Activated naive CD8-positive, alpha-beta T cell (primary cell): ENCODE measurements at regions not wholly inside any gene's neighbourhood (a gene's known extent, or its start where the extent isn't known, plus 50 kb on each side); places are given as distances from the start of the nearest gene placed in this dataset.

Experiments used
- H3K27ac Mint-ChIP-seq: one replicate; pipeline ENCODE4 v1.8.0; 2021; ENCODE audit warnings: mixed read lengths
- H3K27me3 Mint-ChIP-seq: one replicate; pipeline ENCODE4 v1.8.0; 2021; ENCODE audit warnings: mixed read lengths
- H3K36me3 Mint-ChIP-seq: one replicate; pipeline ENCODE4 v1.8.0; 2021; ENCODE audit warnings: mixed read lengths
- H3K4me1 Mint-ChIP-seq: one replicate; pipeline ENCODE4 v1.8.0; 2021; ENCODE audit warnings: low read depth, mixed read lengths
- H3K4me3 Mint-ChIP-seq: one replicate; pipeline ENCODE4 v1.8.0; 2021; ENCODE audit warnings: mild to moderate bottlenecking, mixed read lengths
- H3K9me3 Mint-ChIP-seq: one replicate; pipeline ENCODE4 v1.8.0; 2021; ENCODE audit warnings: low read depth, mixed read lengths

DNA sequence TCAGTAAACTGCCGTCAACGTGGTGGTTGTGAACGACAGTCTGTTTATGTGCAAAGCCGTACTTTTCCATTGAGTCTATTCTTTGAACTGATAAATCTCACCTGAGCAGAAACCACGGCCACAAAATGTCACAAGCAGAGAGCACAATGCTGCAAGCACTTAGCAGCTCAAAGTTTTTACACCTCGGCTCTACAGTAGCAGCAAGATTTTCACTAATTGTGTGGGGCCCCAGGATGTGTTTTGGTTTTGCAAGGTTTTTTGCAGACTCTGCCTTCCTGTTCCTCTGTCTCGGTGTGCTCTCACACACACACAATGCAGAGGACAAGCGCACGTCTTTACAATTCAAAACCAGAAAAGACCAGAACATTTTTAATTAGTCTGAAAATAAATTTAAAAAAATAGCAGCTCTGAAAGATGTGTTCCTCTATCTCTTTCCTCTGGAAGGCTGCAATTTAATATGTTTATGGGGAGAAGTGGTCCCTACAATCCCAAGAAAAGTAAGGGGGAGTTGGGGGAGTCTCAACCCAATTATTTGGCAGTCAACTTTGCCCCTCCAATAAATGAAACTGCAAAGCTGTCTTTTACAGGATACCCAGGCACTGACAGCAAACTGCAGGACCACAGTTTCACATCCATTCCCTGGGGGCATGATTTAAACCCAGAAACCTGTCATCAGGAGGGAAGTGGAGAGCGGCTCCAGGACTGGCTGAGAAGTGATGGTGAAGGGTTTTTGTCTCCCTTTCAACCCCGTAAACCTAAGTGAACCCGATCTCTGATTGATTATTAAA lies 73.8 kb upstream of the SFMBT2 start:
- Mint-ChIP-seq H3K9me3 (peaks cover 5% of the 10 kb centered on the region), H3K4me1 (peaks cover 86% of the 10 kb centered on the region), H3K27ac (peak overlapping the region; percentile 80), H3K27me3 (no peaks in the 10 kb centered on the region), H3K4me3 (peak overlapping the region; percentile 79), H3K36me3 (peaks cover 3% of the 10 kb centered on the region)

DNA sequence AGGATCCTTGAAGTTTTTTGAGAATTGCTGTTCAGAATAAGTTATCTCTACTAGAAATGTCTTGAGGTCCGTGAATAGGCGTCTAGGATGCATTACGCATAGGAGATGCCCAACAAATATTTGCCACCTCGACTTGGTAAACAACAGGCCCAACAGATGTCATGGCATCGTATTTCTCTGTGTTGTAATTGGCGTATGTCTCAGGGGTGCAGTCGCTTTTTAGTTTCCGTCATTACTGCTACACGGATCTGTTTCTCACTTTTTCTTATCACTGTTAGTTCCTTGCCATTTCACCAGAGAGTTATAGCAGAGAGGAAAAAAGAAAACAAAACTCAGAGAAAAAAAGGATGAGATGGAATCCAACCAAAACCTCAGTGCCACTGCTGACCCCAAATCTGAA lies 73.0 kb upstream of the SFMBT2 start:
- Mint-ChIP-seq H3K4me1 (peaks cover 86% of the 10 kb centered on the region), H3K27me3 (no peaks in the 10 kb centered on the region), H3K9me3 (peaks cover 5% of the 10 kb centered on the region), H3K36me3 (peaks cover 3% of the 10 kb centered on the region), H3K4me3 (peak overlapping the region; percentile 52), H3K27ac (peak overlapping the region; percentile 85)

DNA sequence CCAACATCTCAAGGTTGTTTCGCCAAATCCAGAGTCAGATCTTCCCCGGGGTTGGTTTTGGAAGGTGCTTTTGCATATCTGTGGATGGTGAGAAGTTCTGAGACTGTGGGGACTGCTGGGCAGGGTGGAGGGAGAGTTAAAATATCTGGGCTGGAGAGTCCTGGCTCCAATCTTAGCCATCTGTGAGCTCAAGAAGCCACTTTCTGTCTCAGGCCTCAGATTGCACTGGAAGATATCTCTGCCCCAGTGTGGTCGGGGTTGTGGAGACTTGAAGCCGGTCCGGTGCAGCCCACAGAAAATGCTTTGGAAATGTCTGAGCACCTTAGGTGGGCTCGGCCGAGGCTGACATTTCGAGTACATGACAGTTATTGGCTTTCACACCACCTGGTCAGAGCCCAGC lies 72.2 kb upstream of the SFMBT2 start:
- Mint-ChIP-seq H3K4me1 (peaks cover 83% of the 10 kb centered on the region), H3K27ac (peak overlapping the region; percentile 75), H3K9me3 (peaks cover 5% of the 10 kb centered on the region), H3K27me3 (no peaks in the 10 kb centered on the region), H3K36me3 (peaks cover 3% of the 10 kb centered on the region), H3K4me3 (peak overlapping the region; percentile 5)

DNA sequence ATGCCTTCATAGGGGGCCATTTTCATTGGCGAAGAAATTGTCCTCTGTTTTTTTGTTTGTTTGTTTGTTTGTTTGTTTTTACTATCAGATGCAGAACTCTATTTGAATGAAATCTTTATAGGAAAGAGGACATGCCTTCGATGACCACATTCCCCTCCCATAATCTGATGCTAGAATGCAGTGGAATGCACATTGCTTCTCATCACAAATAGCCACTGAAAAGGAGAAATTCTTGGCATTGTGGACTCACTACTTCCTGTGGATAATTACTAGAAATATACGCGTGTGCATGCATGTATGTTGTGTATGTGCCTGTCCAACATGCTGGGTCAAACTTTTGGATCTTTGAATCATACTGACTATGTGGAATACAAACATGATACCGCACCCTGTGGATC lies 70.5 kb upstream of the SFMBT2 start:
- Mint-ChIP-seq H3K9me3 (peaks cover 5% of the 10 kb centered on the region), H3K4me3 (peak overlapping the region; percentile 11)

DNA sequence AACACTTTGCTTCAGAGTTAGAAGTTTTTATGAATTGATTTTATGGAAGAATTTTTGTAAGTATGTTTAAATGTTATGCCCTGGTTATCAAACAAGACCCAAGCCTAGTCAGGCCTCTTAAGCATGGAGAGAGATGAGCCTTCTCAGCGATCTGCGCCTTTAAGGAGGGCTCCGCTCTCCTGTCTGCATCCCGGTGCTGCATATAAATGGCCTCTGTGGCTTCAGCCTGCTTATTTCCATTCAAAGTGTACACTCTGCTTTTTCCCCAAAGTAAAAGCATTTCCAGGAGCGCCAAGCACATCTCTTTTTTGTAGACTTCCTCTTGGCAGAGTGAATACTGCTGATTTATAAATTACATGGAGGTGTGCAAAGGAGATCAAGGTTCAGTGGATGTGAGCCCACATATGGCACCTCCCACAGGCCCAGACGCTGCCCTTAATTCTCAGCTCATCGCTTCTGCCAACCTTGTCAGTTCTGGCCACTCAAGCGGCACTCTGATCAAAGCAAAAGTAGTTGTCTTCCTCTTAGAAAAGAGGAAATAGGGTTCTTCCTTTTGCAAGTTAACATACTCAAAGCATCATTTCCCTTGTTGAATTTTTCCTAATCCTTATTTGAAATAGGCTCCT lies 70.0 kb upstream of the SFMBT2 start:
- Mint-ChIP-seq H3K9me3 (peaks cover 2% of the 10 kb centered on the region), H3K4me3 (peak overlapping the region; percentile 11), H3K36me3 (peaks cover 3% of the 10 kb centered on the region), H3K27ac (peak overlapping the region; percentile 50), H3K27me3 (no peaks in the 10 kb centered on the region), H3K4me1 (peaks cover 81% of the 10 kb centered on the region)

More for the DNA sequence above, 70.5 kb upstream of the SFMBT2 start:
- Mint-ChIP-seq H3K27me3 (no peaks in the 10 kb centered on the region), H3K36me3 (peaks cover 3% of the 10 kb centered on the region), H3K4me1 (peaks cover 85% of the 10 kb centered on the region), H3K27ac (peak overlapping the region; percentile 62)

DNA sequence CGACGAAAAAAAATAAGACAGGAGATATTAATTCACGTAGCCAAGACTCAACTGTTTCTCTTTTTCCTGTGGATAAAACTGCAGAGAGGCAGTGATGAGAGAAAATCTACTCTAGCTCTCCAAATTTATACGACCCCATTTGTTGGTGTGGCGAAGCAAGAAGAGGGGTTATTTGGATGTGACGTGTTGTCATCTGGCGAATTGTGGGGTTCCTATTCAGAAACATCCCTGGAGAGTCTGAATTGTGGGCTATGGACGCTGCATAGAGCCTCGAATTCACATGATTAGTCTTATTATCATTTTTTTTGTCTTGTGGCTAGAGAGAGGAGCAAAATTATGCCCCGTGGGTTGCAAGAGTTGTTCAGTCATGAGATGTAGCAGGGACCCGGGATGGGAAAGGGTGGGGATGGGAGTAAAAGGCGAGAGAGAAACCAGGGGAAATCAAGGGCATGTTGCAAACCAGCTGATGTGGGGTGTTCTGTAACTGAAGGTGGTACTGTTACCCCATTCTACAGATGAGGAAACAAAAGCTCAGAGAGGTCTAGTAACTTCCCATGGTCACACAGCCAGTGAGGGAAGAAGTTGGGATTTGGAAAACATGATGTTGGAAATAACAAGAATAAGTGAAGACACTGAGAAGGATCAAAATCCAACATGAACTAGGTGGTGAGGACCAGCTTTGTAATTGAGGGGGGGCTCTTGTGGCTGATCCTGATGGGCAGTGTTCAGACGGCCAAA lies 69.2 kb upstream of the SFMBT2 start:
- peak overlapping the region; percentile 0 for H3K4me3 Mint-ChIP-seq
- H3K36me3 Mint-ChIP-seq = no peaks in the 10 kb centered on the region
- no peaks in the 10 kb centered on the region for H3K27me3 Mint-ChIP-seq
- no peaks in the 10 kb centered on the region for H3K9me3 Mint-ChIP-seq
- H3K27ac Mint-ChIP-seq = peak overlapping the region; percentile 50
- peaks cover 73% of the 10 kb centered on the region for H3K4me1 Mint-ChIP-seq

DNA sequence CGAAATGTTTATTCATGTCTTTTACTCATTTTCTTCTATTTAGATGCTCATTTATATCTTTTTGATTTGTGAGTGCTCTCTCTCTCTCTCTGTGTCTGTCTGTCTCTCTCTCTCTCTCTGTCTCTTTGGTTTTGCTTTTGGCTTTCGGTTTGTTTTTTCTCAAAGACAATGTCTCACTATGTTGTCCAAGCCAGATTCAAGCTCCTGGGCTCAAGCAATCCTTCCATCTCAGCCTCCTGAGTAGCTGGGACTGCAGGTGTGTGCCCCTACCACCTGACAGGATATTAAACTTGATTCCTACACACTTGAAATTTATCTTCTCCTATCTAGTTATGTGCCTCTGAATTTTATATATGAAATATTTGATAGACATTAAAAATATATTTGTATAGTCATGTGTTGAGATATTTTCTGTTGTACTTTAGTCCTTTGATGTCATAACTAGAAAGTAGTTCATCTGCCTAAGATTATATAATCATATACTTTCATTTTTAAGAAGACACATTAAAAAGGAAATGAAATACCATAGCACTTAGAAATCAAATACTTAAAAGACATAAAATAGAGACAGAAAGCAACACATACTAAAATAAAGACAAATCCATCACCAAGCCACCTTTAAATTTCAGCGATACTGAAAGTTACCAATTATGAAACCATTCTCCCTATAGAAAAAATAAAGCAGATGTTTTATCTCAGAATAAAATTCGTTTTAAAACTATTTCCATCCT lies 68.1 kb upstream of the SFMBT2 start:
- H3K27ac Mint-ChIP-seq = peak overlapping the region; percentile 76
- no peaks in the 10 kb centered on the region for H3K9me3 Mint-ChIP-seq
- no peaks in the 10 kb centered on the region for H3K36me3 Mint-ChIP-seq
- H3K4me3 Mint-ChIP-seq = peak overlapping the region; percentile 54
- peaks cover 64% of the 10 kb centered on the region for H3K4me1 Mint-ChIP-seq
- H3K27me3 Mint-ChIP-seq = no peaks in the 10 kb centered on the region

DNA sequence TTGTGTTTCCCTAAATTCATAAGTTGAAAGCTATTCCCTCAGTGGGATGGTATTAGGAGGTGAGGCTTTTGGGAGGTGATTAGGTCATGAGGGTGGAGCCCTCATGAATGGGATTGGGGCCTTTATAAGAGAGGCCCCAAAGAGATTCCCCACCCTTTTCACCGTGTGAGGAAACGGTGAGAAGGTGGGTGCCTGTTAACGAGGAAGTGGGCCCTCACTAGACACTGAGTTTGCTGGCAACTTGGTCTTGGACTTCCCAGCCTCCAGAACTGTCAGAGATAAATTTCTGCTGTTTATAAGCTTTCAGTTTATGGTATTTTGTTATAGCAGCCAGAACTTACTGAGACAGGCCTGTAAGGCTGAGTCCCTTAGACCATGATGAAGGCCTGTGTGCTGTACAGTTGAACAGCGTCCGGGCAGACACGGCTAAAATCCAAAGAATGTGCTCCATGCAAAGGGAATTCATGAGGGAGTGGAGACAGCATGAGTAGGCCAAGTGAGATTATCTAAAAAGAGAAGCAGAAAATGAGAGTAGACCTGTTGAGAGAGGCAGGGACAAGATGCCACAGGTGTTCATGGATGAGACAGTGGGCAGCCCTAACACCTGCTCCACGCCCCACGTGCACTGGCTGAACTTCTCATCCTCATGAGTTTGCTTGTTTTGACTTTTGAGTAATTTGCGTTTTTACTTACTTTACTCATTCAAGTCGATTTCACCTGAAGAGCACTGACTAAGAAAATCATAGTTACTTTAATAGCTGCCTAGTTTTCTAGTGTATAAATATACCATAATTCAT lies 66.9 kb upstream of the SFMBT2 start:
- Mint-ChIP-seq H3K9me3 (no peaks in the 10 kb centered on the region), H3K27me3 (no peaks in the 10 kb centered on the region), H3K36me3 (no peaks in the 10 kb centered on the region), H3K27ac (no peak overlapping the region), H3K4me3 (no peak overlapping the region), H3K4me1 (peaks cover 57% of the 10 kb centered on the region)

DNA sequence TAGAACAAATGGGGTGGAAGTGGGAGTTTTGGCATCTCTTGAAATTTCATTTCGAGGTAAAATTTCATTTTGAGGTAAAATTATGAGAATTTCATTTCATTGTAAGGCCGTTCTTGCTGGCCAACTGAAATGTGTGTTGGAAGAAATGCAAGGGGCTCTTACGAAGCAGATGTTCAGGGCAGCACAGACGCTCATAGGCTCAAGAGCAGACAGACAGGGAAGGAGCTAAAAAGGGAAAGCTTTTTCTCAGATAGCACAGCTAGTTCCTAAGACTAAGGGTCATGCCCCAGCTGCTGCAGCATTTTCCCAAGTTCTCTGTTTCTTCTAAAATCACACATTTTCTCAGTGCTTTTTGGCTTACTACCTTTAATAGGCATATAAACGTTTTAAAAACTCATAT lies 65.1 kb upstream of the SFMBT2 start:
- no peaks in the 10 kb centered on the region for H3K27me3 Mint-ChIP-seq
- H3K36me3 Mint-ChIP-seq = no peaks in the 10 kb centered on the region
- H3K4me3 Mint-ChIP-seq = no peak overlapping the region
- H3K9me3 Mint-ChIP-seq = no peaks in the 10 kb centered on the region
- H3K27ac Mint-ChIP-seq = no peak overlapping the region
- peaks cover 55% of the 10 kb centered on the region for H3K4me1 Mint-ChIP-seq

DNA sequence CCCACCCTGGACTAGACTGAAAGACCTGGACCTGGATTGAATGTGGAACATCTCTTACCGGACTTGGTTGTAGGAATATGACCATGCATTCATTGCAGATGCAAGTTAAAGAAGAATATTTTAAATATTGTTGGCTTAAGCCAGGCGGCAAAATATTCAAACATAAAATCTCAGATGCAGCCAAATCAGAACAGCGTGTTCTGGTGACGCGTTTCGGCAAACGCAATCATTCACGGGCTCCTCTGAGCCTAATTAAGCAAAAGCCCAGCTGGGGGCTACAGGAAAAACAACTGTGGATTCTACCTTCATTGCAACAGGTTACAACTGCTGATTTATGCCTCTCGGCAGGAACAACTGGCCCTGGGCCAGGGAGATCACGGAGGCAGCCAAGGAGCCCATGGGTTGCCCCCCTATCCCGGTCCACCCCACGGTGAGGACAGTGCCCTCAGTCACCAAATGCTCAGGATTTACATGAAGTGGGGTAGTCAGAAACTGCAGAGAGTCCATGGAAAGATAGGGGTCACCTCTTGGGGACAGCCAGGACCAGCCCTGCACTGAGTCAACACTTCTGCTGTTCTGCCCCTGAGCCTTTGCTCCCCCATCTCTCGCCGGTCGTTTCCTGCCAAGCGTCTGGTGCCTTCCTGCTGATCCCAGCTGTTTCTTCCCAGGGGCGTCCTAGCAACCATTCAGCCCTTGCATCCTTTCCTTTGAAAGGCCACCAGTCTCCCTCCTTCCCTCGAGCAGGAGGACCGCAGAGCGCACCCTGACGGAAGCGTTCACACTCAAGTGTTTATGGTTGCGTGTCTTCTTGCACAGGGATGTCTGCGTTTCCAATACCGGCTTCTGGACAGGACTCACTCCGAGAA lies 64.4 kb upstream of the SFMBT2 start:
- H3K27me3 Mint-ChIP-seq = no peaks in the 10 kb centered on the region
- H3K4me1 Mint-ChIP-seq = peaks cover 54% of the 10 kb centered on the region
- no peaks in the 10 kb centered on the region for H3K36me3 Mint-ChIP-seq
- H3K9me3 Mint-ChIP-seq = no peaks in the 10 kb centered on the region
- no peak overlapping the region for H3K4me3 Mint-ChIP-seq
- no peak overlapping the region for H3K27ac Mint-ChIP-seq

DNA sequence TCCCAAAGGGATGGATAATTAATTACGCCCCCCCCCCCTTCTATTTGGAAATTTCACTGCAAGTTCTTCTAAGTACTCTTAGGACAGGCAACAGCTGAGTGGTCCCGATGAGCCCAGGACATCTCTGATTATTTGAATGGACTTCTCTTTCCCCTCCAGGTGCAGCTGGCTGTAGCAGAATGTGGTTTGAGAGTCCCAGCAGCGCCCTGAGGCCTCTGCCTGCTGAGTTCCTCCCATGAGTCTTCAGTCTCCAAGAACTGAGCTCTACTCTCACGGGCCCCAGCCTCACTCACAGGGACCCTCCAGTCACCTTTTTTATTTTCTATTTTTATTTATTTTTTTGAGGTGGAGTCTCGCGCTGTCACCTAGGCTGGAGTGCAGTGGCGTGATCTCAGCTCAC lies 63.6 kb upstream of the SFMBT2 start:
- no peaks in the 10 kb centered on the region for H3K27me3 Mint-ChIP-seq
- H3K4me1 Mint-ChIP-seq = peaks cover 50% of the 10 kb centered on the region
- no peak overlapping the region for H3K27ac Mint-ChIP-seq
- no peaks in the 10 kb centered on the region for H3K36me3 Mint-ChIP-seq
- no peak overlapping the region for H3K4me3 Mint-ChIP-seq
- H3K9me3 Mint-ChIP-seq = no peaks in the 10 kb centered on the region

DNA sequence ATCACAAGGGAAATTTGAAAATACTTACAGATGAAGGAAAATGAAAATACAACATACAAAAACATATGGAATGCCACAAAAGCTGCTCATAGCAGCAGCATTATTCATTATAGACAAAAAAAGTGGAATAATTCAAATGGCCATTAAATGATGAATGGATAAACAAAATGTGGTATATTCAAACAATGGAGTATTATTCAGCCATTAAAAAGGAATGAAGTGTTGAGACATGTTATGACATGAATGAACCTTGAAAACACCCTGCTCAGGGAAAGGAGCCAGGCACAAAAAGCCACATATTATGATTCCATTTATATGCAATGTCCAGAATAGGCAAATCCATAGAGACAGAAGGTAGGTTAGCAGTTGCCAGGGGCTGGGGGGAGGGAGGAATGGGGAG lies 62.6 kb upstream of the SFMBT2 start:
- peaks cover 41% of the 10 kb centered on the region for H3K4me1 Mint-ChIP-seq
- no peaks in the 10 kb centered on the region for H3K27me3 Mint-ChIP-seq
- H3K36me3 Mint-ChIP-seq = no peaks in the 10 kb centered on the region
- H3K9me3 Mint-ChIP-seq = no peaks in the 10 kb centered on the region
- H3K4me3 Mint-ChIP-seq = no peak overlapping the region
- H3K27ac Mint-ChIP-seq = no peak overlapping the region

DNA sequence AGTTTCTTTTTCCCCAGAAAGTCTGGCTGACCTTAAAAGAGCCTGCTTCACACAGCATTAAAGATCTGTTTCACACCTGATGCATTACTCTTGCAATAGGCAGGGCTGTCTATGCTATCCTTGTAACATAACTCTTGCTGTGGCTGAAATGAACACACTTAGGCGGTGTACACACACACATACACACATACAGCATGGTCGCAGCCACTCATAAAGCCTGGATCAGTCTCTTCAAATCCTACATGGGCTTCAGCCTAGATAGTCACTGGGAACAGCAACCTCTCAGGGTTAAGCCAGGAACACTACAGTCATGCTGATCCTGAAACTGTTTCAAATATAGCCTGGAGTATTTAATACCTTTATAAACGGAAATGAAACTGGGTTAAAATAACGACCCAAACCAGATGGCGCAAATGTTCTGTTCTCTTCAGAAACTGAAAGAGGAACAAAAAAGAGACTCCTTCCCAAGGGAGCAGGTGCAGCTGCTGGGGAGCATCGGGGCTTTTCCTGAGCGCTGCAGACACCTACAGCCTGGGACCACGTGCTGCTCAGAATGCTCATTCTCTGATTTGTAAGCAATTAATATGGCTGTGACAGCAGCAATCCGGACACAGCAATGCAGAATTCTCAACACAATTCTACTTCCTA lies 61.0 kb upstream of the SFMBT2 start:
- Mint-ChIP-seq H3K4me1 (peaks cover 31% of the 10 kb centered on the region), H3K4me3 (peak overlapping the region; percentile 76), H3K27ac (peak overlapping the region; percentile 68), H3K27me3 (no peaks in the 10 kb centered on the region), H3K9me3 (no peaks in the 10 kb centered on the region), H3K36me3 (no peaks in the 10 kb centered on the region)
